HG03469 (cell line): ENCODE measurements at regions not wholly inside any gene's neighbourhood (a gene's known extent, or its start where the extent isn't known, plus 50 kb on each side); places are given as distances from the start of the nearest gene placed in this dataset.
"Not testable (repeated sequence)": the region's sequence is repeated elsewhere in the genome, so short reads cannot be mapped to it uniquely, and the experiment has no call there.

ENCODE experiments used
- ATAC-seq: cut with Tn5 transposase; IDR thresholded peaks from one replicate; pipeline ENCODE4 v1.9.1; 2021; ENCODE audit warnings: mild to moderate bottlenecking, moderate library complexity, moderate number of reproducible peaks; ENCODE audit not compliant: unreplicated experiment

- no peak for ATAC-seq
Measured at GRCh38 chr6:85360794-85361642, 88.9 kb upstream of the NT5E start.

- no peak for ATAC-seq
Measured at GRCh38 chr6:85357651-85358050, 92.2 kb upstream of the NT5E start.

GRCh38 chr6:85356743-85357142 lies 93.1 kb upstream of the NT5E start:
- ATAC-seq = not testable (repeated sequence)

GRCh38 chr6:85355816-85356215 lies 94.1 kb upstream of the NT5E start:
- ATAC-seq = no peak

- ATAC-seq = peak; percentile 69
Measured at GRCh38 chr6:85354761-85355618, 94.9 kb upstream of the NT5E start.

- ATAC-seq = no peak
Measured at GRCh38 chr6:85353012-85353411, 96.9 kb upstream of the NT5E start.

GRCh38 chr6:85348643-85349042 lies 101.2 kb upstream of the NT5E start:
- no peak for ATAC-seq

- ATAC-seq = no peak
Measured at GRCh38 chr6:85347812-85348211, 102.1 kb upstream of the NT5E start.

- ATAC-seq = no peak
Measured at GRCh38 chr6:85346196-85346595, 103.7 kb upstream of the NT5E start.

- no peak for ATAC-seq
Measured at GRCh38 chr6:85344996-85345395, 104.9 kb upstream of the NT5E start.

GRCh38 chr6:85343428-85343827 lies 106.5 kb upstream of the NT5E start:
- no peak for ATAC-seq

- ATAC-seq = no peak
Measured at GRCh38 chr6:85329196-85329595, 120.7 kb upstream of the NT5E start.

GRCh38 chr6:85325811-85326210 lies 124.1 kb upstream of the NT5E start:
- ATAC-seq = not testable (repeated sequence)

- peak; percentile 84 for ATAC-seq
Measured at GRCh38 chr6:85323435-85324040, 126.3 kb upstream of the NT5E start.

- ATAC-seq = no peak
Measured at GRCh38 chr6:85322446-85323105, 127.3 kb upstream of the NT5E start.

- ATAC-seq = no peak
Measured at GRCh38 chr6:85321906-85322305, 128.0 kb upstream of the NT5E start.

GRCh38 chr6:85314586-85314985 lies 135.3 kb upstream of the NT5E start:
- no peak for ATAC-seq

- no peak for ATAC-seq
Measured at GRCh38 chr6:85300581-85300980, 149.3 kb upstream of the NT5E start.

GRCh38 chr6:85298553-85298952 lies 151.3 kb upstream of the NT5E start:
- ATAC-seq = no peak

- no peak for ATAC-seq
Measured at GRCh38 chr6:85291326-85291725, 158.6 kb upstream of the NT5E start.

GRCh38 chr6:85287654-85288053 lies 162.2 kb upstream of the NT5E start:
- no peak for ATAC-seq
